RWPE1 (cell line): ENCODE measurements at regions not wholly inside any gene's neighbourhood (a gene's known extent, or its start where the extent isn't known, plus 50 kb on each side); places are given as distances from the start of the nearest gene placed in this dataset.

Experiments used
- CTCF ChIA-PET: fragments of 350-600 bp; sonication (Branson Sonifier 250); formaldehyde crosslinking; extraction: SDS; loops from one replicate; lab custom pipeline; 2021; lab: Yijun Ruan, JAX
- POLR2A ChIA-PET: fragments of 400-600 bp; formaldehyde crosslinking; extraction: SDS; loops from one replicate; lab custom pipeline; 2020; ENCODE audit warnings: antibody characterized with exemption; ENCODE audit not compliant: low non-redundant PET; lab: Yijun Ruan, JAX
- DNase-seq: peaks from one replicate; pipeline ENCODE4 v3.0.0; 2012; ENCODE audit warnings: low spot score
- H3K27ac ChIP-seq: fragments of 450-650 bp; 2 replicates; pipeline ENCODE4 v1.5.1; 2017
- TF ChIP-seq, protein P1 (sequence below): fragments of 450-650 bp; conservative IDR thresholded peaks from 2 replicates; pipeline ENCODE4 v1.5.1; 2017; ENCODE audit warnings: low read depth, mild to moderate bottlenecking

DNA sequence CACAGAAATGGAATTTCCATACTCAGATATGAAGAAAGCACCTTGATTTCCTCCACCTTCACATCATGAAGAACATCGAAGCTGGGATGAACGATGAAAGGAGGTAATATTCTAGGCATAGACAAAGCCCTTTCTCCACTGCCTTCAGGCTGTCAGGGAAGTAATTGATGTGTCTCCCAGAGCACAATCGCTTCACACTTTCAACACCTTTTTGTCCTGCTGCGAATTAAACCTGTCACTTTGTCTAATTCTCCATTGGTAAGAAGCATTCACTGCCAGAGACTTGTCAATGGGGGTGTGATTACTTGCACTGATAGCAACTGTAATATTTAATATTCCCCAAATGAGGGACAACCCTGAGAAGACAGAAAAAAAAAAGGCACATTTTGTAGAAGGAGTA is 260.1 kb downstream of the ETS1 start:
- no peak overlapping the region for H3K27ac ChIP-seq
- no peak for DNase-seq
- TF ChIP-seq, protein P1, sequence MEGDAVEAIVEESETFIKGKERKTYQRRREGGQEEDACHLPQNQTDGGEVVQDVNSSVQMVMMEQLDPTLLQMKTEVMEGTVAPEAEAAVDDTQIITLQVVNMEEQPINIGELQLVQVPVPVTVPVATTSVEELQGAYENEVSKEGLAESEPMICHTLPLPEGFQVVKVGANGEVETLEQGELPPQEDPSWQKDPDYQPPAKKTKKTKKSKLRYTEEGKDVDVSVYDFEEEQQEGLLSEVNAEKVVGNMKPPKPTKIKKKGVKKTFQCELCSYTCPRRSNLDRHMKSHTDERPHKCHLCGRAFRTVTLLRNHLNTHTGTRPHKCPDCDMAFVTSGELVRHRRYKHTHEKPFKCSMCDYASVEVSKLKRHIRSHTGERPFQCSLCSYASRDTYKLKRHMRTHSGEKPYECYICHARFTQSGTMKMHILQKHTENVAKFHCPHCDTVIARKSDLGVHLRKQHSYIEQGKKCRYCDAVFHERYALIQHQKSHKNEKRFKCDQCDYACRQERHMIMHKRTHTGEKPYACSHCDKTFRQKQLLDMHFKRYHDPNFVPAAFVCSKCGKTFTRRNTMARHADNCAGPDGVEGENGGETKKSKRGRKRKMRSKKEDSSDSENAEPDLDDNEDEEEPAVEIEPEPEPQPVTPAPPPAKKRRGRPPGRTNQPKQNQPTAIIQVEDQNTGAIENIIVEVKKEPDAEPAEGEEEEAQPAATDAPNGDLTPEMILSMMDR: no peak
- ChIA-PET POLR2A (no interaction called here), CTCF (no interaction called here)

DNA sequence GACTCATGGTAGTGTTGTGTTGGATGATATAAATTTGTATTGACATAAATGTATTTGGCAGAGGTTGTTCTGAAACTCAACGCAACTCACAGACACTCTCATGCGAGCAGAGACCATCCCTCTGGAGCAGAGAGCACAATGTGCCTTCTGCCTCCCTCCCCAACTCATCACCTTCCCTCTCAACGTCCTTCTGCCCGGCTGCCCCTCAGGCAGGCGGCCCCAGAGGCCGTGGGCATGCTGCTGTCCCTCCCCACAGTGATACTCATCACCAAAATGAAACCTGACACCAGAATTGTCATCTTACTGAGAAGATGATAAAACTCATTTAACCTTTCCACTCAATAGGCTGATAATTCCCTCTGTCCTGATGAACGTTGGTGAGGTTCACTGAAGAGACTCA is 260.6 kb downstream of the ETS1 start:
- TF ChIP-seq, protein P1: no peak
- ChIA-PET POLR2A (no interaction called here), CTCF (interaction anchor here (0.8 kb wide), 1 partner anchor 52 kb away, joined by 4 read pairs; no protein-coding TSS in a partner anchor)
- no peak overlapping the region for H3K27ac ChIP-seq
- DNase-seq: no peak

DNA sequence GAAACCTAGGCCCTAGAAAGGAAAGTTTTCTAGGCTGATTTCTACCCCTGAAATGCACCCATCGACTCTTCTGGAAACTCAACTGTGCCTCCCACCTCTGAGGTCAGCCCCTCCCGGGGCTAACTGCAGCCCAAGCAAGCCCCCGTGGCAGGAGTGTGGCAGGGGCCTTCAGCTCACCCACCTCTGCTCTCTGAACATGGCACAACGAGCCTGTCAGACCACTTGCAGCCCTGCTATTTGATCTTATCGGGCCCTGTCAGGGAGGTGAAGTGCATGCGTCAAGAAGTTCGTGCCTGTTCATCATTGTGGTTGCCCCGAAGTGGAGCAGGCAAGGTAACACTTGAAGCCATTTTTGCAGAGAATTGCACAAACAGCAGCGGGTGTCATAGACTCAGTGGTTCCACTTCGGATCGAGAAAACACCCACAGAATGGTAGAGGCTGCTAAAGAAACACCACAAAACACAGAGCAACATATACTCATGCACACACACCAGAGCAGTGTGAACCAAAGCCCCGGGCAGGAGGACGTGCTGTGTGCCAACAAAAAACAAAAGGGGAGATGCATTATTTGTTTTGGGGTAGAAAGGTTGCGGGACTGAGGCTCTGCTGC is 262.7 kb downstream of the ETS1 start:
- TF ChIP-seq, protein P1: no peak
- CTCF ChIA-PET: interaction anchor here (0.7 kb wide), 1 partner anchor 580 kb away, joined by 4 read pairs; no protein-coding TSS in a partner anchor
- no peak for DNase-seq
- H3K27ac ChIP-seq: no peak overlapping the region
- POLR2A ChIA-PET: no interaction called here

- CTCF ChIA-PET: interaction anchor here (0.6 to 0.7 kb wide), 3 partner anchors 11 to 581 kb away, joined by 3 to 4 read pairs (median 3); no protein-coding TSS in a partner anchor
- H3K27ac ChIP-seq: no peak overlapping the region
- no peak for DNase-seq
- TF ChIP-seq, protein P1: no peak
- POLR2A ChIA-PET: no interaction called here
Measured at GRCh38 chr11:128324051-128324481, 263.3 kb downstream of the ETS1 start.

GRCh38 chr11:128323381-128323780 is 264.0 kb downstream of the ETS1 start:
- no peak overlapping the region for H3K27ac ChIP-seq
- ChIA-PET CTCF (interaction anchor here (0.6 to 0.7 kb wide), 2 partner anchors 11 to 161 kb away, joined by 3 read pairs; no protein-coding TSS in a partner anchor), POLR2A (no interaction called here)
- no peak for DNase-seq
- TF ChIP-seq, protein P1: no peak

DNA sequence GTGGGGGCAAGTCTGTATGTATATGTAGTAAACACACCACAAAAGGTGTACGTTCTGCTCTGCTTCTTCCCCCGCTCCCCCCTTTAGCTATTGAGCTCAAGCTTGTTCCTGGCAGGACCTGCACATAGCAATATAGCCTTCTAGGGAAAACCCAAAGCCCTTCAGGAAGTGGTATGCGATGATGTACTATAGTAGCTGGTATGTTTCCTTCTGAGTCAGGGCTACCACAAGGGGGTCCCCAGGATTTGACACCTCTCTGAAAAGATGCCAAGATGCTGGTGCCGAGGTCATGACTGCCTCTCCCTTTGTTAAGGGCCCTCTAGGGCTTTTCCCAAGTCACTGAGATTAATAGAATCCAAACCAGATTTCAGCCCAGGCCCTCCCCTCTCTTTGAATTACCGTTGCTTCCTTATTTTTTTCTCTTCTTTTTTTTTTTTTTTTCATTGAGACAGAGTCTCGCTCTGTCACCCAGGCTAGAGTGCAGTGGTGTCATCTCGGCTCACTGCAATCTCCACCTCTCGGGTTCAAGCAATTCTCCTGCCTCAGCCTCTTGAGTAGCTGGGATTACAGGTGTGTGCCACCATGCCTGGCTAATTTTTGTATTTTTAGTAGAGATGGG is 268.4 kb downstream of the ETS1 start:
- no peak overlapping the region for H3K27ac ChIP-seq
- TF ChIP-seq, protein P1: no peak
- ChIA-PET CTCF (no interaction called here), POLR2A (no interaction called here)
- no peak for DNase-seq
